ENCODE measurements at regions not wholly inside any gene's neighbourhood (a gene's known extent, or its start where the extent isn't known, plus 50 kb on each side); places are given as distances from the start of the nearest gene placed in this dataset.

DNA sequence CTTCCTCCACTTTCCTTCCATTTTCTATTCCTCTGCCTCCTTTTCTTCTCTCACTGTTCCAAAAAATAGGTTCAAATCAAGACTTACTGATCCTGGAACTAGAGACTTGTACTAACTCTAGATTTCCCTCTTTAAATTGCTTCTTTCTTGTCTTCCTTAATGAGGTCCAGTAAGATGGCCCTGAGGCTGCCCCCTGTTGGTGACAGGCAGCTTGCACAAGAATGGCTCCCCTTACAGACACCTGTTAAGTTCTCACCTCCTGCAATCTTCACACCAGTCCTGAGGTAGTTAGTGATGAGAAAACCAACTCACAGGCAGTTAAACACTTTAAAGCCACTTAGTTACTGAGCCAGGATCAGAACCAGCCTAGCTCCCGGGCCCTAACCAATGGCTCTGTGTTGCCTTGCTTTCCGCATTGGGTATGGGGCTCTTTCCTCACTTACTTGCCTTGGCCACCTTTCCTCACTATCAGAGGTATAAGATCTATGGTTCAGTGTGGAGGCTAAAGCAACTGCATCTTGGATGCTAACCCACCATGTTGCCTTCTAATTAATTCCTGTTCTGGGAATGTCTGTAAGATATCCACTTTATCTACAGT lies 130.6 kb downstream of the AKAIN1 start:
- TF ChIP-seq, protein P1, sequence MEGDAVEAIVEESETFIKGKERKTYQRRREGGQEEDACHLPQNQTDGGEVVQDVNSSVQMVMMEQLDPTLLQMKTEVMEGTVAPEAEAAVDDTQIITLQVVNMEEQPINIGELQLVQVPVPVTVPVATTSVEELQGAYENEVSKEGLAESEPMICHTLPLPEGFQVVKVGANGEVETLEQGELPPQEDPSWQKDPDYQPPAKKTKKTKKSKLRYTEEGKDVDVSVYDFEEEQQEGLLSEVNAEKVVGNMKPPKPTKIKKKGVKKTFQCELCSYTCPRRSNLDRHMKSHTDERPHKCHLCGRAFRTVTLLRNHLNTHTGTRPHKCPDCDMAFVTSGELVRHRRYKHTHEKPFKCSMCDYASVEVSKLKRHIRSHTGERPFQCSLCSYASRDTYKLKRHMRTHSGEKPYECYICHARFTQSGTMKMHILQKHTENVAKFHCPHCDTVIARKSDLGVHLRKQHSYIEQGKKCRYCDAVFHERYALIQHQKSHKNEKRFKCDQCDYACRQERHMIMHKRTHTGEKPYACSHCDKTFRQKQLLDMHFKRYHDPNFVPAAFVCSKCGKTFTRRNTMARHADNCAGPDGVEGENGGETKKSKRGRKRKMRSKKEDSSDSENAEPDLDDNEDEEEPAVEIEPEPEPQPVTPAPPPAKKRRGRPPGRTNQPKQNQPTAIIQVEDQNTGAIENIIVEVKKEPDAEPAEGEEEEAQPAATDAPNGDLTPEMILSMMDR (IDR thresholded peaks at IDR 0.05) = no peak
- TF ChIP-seq EP300 (IDR thresholded peaks at IDR 0.05) (no peak), POLR2A (IDR thresholded peaks at IDR 0.05) (no peak), POLR2AphosphoS5 (IDR thresholded peaks at IDR 0.05) (no peak)
- DNase-seq (no peak), ATAC-seq (ENCODE audit: low FRiP score in 2 of 2) (no peak)
- no peaks in the 10 kb centered on the region for H3K27me3 ChIP-seq
- WGBS, 2 donors = 92 to 100% methylated on average over 2 of the region's 2 CpGs
- no peak overlapping the region for H3K4me3 ChIP-seq
- no peaks in the 10 kb centered on the region for H3K36me3 ChIP-seq
- no peaks in the 10 kb centered on the region for H3K4me1 ChIP-seq
- no peak overlapping the region for H3K27ac ChIP-seq
- H3K9me3 ChIP-seq = no peaks in the 10 kb centered on the region

DNA sequence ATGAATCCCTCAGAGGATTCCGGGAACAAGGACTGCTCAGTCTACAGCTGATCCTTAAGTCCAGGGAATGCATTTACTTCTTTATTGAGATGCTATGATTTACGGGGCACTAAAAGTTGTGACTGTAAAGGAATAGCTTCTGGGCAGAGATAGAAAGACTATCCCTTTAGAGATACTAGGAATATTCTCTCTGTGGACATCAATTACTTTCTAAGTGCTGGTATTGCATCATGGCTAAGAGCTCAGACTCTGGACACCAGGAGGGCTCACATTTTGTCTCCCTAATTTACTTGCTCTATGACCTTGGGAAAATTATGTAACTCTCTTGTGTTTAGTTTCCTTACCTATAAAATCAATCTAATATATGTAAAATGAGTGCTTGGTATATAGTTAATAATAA lies 131.4 kb downstream of the AKAIN1 start:
- no peak overlapping the region for H3K4me3 ChIP-seq
- H3K4me1 ChIP-seq = no peaks in the 10 kb centered on the region
- WGBS, 2 donors = 89 to 96% methylated on average over 2 of the region's 2 CpGs

DNA sequence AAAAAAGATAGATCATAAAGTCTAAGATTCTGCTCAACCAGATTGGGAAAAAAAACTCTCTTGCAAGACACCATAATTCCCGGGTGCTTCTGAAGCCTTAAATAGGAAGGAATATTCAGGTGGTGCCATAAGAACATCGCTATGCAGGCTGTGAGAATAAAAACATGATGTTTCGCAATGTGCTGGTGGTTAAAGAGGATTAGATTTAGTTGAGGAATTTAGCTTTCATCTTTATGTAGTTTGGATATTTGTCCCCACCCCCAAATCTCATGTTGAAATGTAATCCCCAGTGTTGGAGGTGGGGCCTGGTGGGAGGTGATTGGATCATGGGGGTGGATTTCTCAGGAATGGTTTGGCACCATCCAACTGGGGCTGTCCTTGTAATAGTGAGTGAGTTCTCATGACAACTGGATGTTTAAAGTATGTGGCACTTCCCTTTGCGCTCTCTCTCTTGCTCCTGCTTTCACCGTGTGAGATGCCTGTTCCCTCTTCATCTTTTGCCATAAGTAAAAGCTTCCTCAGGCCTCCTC lies 132.2 kb downstream of the AKAIN1 start:
- H3K4me3 ChIP-seq = no peak overlapping the region
- 81 to 86% methylated on average over 5 of the region's 5 CpGs for WGBS, 2 donors
- no peaks in the 10 kb centered on the region for H3K36me3 ChIP-seq
- no peaks in the 10 kb centered on the region for H3K9me3 ChIP-seq
- H3K4me1 ChIP-seq = no peaks in the 10 kb centered on the region
- TF ChIP-seq POLR2A (IDR thresholded peaks at IDR 0.05) (no peak), POLR2AphosphoS5 (IDR thresholded peaks at IDR 0.05) (no peak), EP300 (IDR thresholded peaks at IDR 0.05) (no peak)
- TF ChIP-seq, protein P1 (IDR thresholded peaks at IDR 0.05) = no peak
- DNase-seq (no peak), ATAC-seq (ENCODE audit: low FRiP score in 2 of 2) (no peak)
- no peaks in the 10 kb centered on the region for H3K27me3 ChIP-seq
- H3K27ac ChIP-seq = no peak overlapping the region

More for the DNA sequence above, 131.4 kb downstream of the AKAIN1 start:
- TF ChIP-seq, protein P1 (IDR thresholded peaks at IDR 0.05) = no peak
- no peak for TF ChIP-seq EP300 (IDR thresholded peaks at IDR 0.05)
- TF ChIP-seq POLR2A (IDR thresholded peaks at IDR 0.05) = no peak
- no peak for TF ChIP-seq POLR2AphosphoS5 (IDR thresholded peaks at IDR 0.05)
- ATAC-seq (ENCODE audit: low FRiP score in 2 of 2) = no peak
- no peak for DNase-seq
- Histone ChIP-seq H3K27ac (no peak overlapping the region), H3K27me3 (no peaks in the 10 kb centered on the region), H3K36me3 (no peaks in the 10 kb centered on the region), H3K9me3 (no peaks in the 10 kb centered on the region)

DNA sequence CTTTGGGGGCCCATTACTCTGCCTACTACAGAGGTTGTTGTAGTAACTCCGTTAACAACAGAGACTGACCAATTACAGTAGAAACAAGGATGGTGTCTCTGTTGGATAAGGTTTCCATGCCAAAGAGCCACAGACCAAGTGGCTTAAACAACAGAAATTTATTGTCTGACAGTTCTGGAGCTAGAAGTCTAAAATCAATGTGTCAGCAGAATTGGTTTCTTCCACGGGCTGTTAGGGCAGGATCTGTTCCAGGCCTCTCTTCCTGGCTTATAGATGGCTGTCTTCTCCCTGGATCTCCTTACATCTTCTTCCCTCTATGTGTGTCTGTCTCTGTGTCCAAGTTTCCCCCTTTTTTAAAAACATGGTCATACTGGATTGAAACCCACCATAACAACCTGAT lies 135.3 kb downstream of the AKAIN1 start:
- H3K36me3 ChIP-seq = no peaks in the 10 kb centered on the region
- no peak for TF ChIP-seq EP300 (IDR thresholded peaks at IDR 0.05)
- no peak for TF ChIP-seq POLR2AphosphoS5 (IDR thresholded peaks at IDR 0.05)
- TF ChIP-seq, protein P1 (IDR thresholded peaks at IDR 0.05) = no peak
- no peak for TF ChIP-seq POLR2A (IDR thresholded peaks at IDR 0.05)
- H3K4me3 ChIP-seq = no peak overlapping the region
- no peak for DNase-seq
- no peaks in the 10 kb centered on the region for H3K9me3 ChIP-seq
- no peak for ATAC-seq (ENCODE audit: low FRiP score in 2 of 2)
- H3K27me3 ChIP-seq = no peaks in the 10 kb centered on the region
- WGBS, 2 donors = 69 to 80% methylated on average over 2 of the region's 2 CpGs
- H3K27ac ChIP-seq = no peak overlapping the region
- H3K4me1 ChIP-seq = peaks cover 0 to 11% (median 4%) of the 10 kb centered on the region in 4 donors

DNA sequence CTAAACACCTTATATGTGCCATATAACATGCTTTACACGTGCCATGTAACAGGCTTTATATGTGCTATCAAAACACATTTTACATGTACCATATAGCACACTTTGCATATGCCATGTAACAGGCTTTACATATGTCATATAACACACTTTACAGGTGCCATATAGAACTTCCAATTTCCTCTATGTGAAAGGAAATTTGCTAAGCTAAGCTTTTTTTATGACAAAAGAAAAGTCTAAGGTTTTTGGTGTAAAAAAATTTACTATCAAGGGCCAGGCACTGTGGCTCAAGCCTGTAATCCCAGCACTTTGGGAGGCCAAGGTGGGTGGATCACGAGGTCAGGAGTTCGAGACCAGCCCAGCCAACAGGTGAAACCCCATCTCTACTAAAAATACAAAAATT lies 136.5 kb downstream of the AKAIN1 start:
- Histone ChIP-seq H3K27ac (no peak overlapping the region), H3K36me3 (no peaks in the 10 kb centered on the region), H3K4me1 (peaks cover 0 to 11% (median 4%) of the 10 kb centered on the region in 4 donors), H3K27me3 (no peaks in the 10 kb centered on the region), H3K4me3 (no peak overlapping the region), H3K9me3 (no peaks in the 10 kb centered on the region)
- no peak for ATAC-seq (ENCODE audit: low FRiP score in 2 of 2)
- DNase-seq = no peak
- no peak for TF ChIP-seq EP300 (IDR thresholded peaks at IDR 0.05)
- TF ChIP-seq, protein P1 (IDR thresholded peaks at IDR 0.05) = no peak
- TF ChIP-seq POLR2AphosphoS5 (IDR thresholded peaks at IDR 0.05) = no peak
- TF ChIP-seq POLR2A (IDR thresholded peaks at IDR 0.05) = no peak
- 85 to 96% methylated on average over 3 of the region's 3 CpGs for WGBS, 2 donors
